Cardiac septum (tissue), 1 donor: ENCODE measurements at regions not wholly inside any gene's neighbourhood (a gene's known extent, or its start where the extent isn't known, plus 50 kb on each side); places are given as distances from the start of the nearest gene placed in this dataset.

ENCODE experiments used
- DNase-seq: peaks from one replicate; pipeline ENCODE4 v3.0.0-alpha.2; 2020; ENCODE audit warnings: low spot score
- intact Hi-C: fragments of 100-400 bp; cut with DNase I; formaldehyde crosslinking; loops from one replicate; pipeline ENCODE4 v1.14.0; 2022
- donor health status: DM: no; HTN: no; CAD: no.

- DNase-seq: no peak
- intact Hi-C loops: no loop called here
Measured at GRCh38 chr3:154977666-154978065, 102.5 kb upstream of the MME start.

DNA sequence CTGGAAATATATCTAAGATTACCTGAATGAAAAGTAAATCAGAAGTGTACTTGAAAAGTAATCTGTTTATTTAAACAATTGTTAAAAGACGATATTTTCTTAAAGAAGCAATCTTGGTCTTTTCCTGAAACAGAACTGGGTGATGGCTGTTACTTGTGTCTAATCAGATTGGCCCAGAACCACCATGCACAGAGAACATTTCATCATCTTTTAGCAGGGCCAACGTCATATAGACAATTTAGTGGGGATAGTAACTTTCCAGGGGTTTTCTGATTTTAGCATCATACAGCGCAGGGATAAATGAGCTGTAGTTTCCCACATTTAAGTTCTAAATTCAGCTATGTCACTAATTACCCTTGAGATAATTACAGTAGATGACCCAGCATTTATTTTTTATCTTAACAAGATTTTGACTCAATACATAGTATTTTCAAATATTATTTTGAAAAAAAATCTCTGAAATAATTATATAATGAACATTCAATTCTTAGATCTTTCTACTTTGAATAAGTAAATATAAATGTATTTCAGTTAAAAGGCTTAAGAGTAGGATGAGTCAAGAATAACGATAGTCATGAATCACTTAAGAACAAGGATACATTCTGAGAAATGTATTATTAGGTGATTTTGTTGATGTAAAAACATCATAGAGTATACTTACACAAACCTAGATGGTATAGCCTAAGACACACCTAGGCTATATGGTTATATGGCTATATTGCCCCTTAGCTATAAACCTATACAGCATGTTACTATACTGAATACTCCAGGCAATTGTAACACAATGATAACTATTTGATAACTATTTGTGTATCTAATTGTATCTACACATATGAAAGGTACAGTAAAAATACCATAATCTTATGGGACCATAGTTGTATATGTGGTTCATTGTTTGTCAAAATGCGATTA is 103.8 kb upstream of the MME start:
- intact Hi-C loops: no loop called here
- no peak for DNase-seq

GRCh38 chr3:154973851-154974250 is 106.3 kb upstream of the MME start:
- no peak for DNase-seq
- intact Hi-C loops: no loop called here

DNA sequence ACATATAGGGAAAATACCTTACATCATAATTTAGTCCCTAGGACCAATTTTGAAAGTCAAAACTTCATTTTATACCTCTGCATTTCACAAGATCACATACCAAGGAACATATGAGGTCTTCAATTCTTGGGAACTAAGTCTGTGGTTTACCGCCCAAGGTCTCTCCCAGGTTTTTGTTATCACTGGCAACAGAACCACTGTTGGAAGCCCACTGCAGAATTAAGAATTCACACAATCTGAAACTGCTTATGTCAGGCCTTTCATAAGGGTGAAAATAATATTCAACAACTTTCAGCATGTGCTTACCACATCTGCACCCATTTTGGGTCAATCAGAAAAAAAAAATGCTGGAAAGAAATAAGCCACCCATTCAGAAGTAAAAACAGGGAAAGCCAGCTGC is 107.2 kb upstream of the MME start:
- DNase-seq: no peak
- intact Hi-C loops: no loop called here

DNA sequence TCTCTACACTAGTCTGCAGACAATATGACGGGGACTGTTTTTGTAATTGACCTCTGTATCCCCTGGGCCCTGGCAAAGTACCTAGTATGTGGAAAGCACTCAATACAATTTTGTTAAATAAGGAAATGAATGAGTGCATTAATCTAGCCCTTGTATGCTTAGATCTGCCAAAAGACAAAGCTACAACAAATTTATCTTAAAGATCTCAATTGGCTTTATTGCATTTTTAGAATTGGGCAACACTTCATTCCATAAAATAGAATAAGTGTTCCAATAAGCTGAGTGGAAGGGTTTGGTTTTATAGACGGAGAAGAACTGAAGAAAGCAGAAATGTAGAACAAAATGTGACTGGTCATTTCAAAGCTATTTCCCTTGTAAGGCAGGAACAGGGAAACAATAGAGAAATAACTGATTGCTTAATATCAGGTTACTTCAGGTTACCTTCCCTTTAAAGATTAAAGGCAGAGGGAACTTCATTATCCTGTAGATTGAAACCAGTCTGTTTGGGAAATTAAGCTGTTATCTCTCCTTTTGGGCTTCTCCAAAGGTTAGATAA is 108.3 kb upstream of the MME start:
- DNase-seq: no peak
- intact Hi-C loops: no loop called here

- intact Hi-C loops: no loop called here
- DNase-seq: no peak
Measured at GRCh38 chr3:154971341-154971740, 108.8 kb upstream of the MME start.

DNA sequence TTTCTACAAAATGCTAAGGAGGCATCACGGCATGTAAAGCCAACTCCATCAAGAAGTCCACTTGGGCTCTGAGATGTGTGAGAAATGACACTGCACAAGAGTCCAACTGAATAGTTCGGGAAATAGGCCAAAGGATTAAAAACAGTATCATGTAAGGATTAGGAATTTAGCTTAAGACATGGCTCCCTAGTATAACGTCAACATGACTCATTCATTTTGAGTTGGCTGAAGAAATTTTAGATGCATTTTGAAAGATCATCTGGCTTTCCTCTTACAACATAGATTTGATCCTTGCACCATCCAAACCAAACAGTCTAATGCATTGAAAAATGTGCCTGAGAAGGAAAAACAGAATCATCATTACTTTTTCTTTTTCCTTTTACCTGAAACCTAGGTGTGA is 109.3 kb upstream of the MME start:
- intact Hi-C loops: no loop called here

GRCh38 chr3:154969366-154969765 is 110.8 kb upstream of the MME start:
- DNase-seq: no peak
- intact Hi-C loops: no loop called here

More for the DNA sequence above, 109.3 kb upstream of the MME start:
- no peak for DNase-seq

DNA sequence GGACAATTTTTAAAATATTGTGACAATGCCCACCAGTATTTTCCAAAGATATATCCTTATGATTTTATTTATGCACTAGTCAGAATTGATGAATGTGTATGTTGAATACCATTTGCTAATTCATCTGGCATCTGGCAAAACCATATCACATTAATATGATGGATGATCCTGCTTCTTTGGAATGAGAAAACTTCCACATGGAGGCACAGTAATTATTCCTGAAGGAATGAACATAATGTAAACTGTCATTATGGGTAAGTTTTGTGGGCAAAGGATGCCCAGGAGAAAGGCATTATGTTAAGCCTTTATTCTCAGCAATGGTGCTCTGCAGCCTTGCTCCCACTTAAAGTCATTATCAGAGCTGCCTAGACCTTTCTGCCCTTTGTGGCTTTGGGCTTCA is 113.0 kb upstream of the MME start:
- DNase-seq: no peak
- intact Hi-C loops: no loop called here

- DNase-seq: no peak
- intact Hi-C loops: no loop called here
Measured at GRCh38 chr3:154956815-154957214, 123.3 kb upstream of the MME start.

- intact Hi-C loops: no loop called here
Measured at GRCh38 chr3:154955907-154956533, 124.1 kb upstream of the MME start.

GRCh38 chr3:154954757-154955156 is 125.4 kb upstream of the MME start:
- DNase-seq: no peak
- intact Hi-C loops: no loop called here

More at GRCh38 chr3:154955907-154956533, 124.1 kb upstream of the MME start:
- no peak for DNase-seq

DNA sequence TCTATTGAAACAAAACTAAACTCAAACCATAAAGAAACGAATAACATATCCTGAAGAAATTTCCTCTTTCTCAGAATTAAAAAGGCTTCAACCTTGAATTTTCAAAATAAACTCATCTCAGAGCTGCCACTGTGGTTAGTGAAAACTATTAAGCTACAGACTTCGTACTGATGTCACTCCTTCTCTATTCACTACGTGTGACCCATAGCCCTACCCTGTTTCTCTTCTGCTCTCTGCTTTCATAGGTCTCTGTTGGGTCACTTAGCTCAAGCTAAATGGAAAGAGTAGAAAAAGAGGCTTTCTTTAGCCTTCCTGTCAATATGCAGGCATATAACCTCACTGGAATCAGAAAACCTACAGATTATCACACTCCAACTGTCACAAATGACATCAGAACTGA is 126.6 kb upstream of the MME start:
- intact Hi-C loops: no loop called here
- no peak for DNase-seq

DNA sequence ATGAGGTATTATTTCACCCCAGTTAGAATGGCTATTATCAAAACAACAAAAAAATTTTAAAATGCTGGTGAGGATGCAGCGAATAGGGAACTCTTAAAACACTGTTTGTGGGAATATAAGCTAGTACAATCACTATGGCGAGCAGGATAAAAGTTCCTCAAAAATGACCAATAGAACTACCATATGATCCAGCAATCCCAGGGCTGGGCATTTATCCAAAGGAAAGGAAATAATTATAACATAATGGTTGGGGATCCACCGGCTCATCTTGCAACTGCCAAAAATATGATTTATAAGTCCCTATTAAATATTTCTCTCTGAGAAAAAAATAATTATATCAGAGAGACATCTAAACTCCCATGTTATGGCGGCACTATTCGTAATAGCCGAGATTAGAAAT is 127.6 kb upstream of the MME start:
- DNase-seq: no peak
- intact Hi-C loops: no loop called here

DNA sequence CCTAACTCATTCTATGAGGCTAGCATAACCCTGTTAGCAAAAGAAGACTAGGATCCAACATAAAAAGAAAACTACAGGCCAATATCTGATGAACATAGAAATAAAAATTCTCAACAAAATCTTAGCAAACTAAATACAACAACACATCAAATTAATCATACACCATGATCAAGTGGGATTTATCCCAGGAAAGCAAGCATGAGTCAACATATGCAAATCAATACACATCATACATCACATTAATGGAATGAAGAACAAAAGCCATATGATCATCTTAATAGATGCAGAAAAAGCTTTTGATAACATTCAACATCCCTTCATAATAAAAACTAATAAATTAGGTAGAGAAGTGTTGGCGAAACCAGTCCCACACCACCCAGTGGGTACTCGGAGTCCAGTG is 136.1 kb upstream of the MME start:
- no peak for DNase-seq

GRCh38 chr3:154942827-154943226 is 137.3 kb upstream of the MME start:
- DNase-seq: no peak
- intact Hi-C loops: no loop called here

More for the DNA sequence above, 136.1 kb upstream of the MME start:
- intact Hi-C loops: no loop called here

DNA sequence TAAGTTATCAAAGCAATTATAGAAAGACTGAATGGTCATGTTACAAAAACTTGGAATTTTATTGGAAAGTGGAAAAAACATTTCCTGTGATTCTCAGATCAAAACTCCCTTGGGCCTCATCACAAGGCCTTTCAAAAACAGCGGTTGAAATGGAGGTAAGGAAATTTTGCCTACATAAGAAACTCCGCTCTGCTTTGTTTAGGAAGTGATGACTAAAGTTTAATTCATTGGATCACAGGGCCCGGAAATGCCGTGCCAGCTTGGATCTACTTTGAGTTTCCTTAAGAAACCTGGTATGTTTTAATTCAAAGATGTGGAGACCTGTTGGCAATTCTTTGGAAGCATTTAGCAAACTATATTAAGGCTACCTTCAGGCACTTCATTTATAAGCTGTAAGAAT is 143.9 kb upstream of the MME start:
- no peak for DNase-seq
- intact Hi-C loops: no loop called here

DNA sequence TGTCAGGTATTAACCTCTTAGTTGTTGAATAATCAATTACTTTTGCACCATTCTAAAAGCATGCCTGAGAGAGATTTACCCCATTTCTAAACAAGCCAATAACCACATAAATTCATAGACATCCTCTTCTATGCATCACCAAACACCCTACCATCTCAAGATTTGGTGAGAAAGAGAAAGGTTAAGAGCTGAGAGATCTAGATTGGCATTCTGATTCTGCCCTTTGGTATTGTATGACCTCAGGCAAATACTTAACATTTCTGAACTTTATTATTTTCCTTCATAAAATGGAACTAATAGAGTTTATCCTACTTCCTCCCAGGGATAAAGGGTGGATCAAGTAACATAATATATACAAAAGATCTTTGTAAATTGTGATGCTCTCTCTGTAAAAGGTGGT is 146.5 kb upstream of the MME start:
- no peak for DNase-seq

DNA sequence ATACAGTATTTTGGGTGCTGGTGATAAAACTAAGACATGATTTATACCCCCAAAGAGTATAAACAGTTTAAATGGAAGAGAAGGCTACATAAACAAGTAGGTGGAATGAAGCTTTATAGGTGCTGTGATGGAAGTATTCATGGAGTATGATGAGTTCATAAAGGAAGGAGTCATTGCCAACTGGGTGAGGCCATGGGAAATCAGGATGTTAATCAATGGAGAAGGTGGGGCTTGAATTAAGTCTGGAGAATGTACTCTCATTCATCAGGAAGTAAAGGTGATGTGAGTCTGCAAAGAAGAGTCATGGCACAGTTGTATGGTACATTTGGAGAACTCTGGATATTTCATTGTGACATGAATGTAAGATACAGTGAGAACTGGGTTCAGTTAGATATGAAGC is 147.5 kb upstream of the MME start:
- DNase-seq: no peak
- intact Hi-C loops: no loop called here

More for the DNA sequence above, 146.5 kb upstream of the MME start:
- intact Hi-C loops: no loop called here

- intact Hi-C loops: no loop called here
- no peak for DNase-seq
Measured at GRCh38 chr3:154931484-154931883, 148.6 kb upstream of the MME start.

DNA sequence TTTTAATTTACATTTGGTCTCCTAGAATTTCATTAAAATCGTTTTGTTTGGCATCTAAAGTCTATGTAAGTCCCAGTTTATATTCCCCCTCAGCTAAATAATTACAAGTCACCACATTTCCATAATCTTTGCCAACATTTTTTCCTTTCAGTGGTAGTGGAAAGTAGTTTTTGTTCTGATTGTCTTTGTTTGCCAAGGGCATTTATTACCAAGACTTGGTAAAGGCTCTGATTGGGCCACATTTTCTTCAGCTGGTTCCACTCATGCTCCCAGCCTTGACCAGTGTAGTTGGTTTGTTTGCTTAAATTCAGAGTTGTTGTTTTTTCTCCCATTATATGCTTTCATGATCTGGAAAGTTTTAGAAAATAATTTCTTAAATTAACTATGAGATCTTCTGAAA is 153.4 kb upstream of the MME start:
- DNase-seq: no peak
- intact Hi-C loops: no loop called here
